ENCODE measurements at regions not wholly inside any gene's neighbourhood (a gene's known extent, or its start where the extent isn't known, plus 50 kb on each side); places are given as distances from the start of the nearest gene placed in this dataset.

GRCh38 chr4:133263104-133263503 lies 114.0 kb downstream of the PCDH10 start:
- no peak for DNase-seq
- no peaks in the 10 kb centered on the region for H3K4me1 ChIP-seq (replicated peaks in 1 of 2)
- 46 to 54% (median 49%) methylated on average over 3 of the region's 3 CpGs for WGBS, 4 donors
- H3K4me3 ChIP-seq: no peak overlapping the region
- H3K27ac ChIP-seq: no peak overlapping the region
- H3K9me3 ChIP-seq (replicated peaks in 1 of 3): no peaks in the 10 kb centered on the region
- TF ChIP-seq CTCF (IDR thresholded peaks at IDR 0.05) (no peak), POLR2A (IDR thresholded peaks at IDR 0.05) (no peak)
- no peaks in the 10 kb centered on the region for H3K36me3 ChIP-seq (replicated peaks in 1 of 2)
- no peaks in the 10 kb centered on the region for H3K27me3 ChIP-seq
- intact Hi-C loops (cut with DNase I): no loop called here

- WGBS, 4 donors: 61 to 81% (median 75%) methylated on average over 2 of the region's 2 CpGs
- Histone ChIP-seq H3K4me1 (replicated peaks in 1 of 2) (no peaks in the 10 kb centered on the region), H3K27me3 (no peaks in the 10 kb centered on the region), H3K4me3 (no peak overlapping the region), H3K9me3 (replicated peaks in 1 of 3) (no peaks in the 10 kb centered on the region), H3K36me3 (replicated peaks in 1 of 2) (no peaks in the 10 kb centered on the region), H3K27ac (no peak overlapping the region)
- intact Hi-C loops (cut with DNase I): no loop called here
- no peak for DNase-seq
- no peak for TF ChIP-seq POLR2A (IDR thresholded peaks at IDR 0.05)
- no peak for TF ChIP-seq CTCF (IDR thresholded peaks at IDR 0.05)
Observed at GRCh38 chr4:133247861-133248260, 98.8 kb downstream of the PCDH10 start.

- no peaks in the 10 kb centered on the region for H3K4me1 ChIP-seq (replicated peaks in 1 of 2)
- no peak overlapping the region for H3K27ac ChIP-seq
- intact Hi-C loops (cut with DNase I): no loop called here
- no peaks in the 10 kb centered on the region for H3K27me3 ChIP-seq
- TF ChIP-seq POLR2A (IDR thresholded peaks at IDR 0.05) (no peak), CTCF (IDR thresholded peaks at IDR 0.05) (no peak)
- WGBS, 4 donors: 89 to 94% (median 90%) methylated on average over 1 of the region's 1 CpG
- H3K9me3 ChIP-seq (replicated peaks in 1 of 3): no peaks in the 10 kb centered on the region
- no peak overlapping the region for H3K4me3 ChIP-seq
- no peak for DNase-seq
- no peaks in the 10 kb centered on the region for H3K36me3 ChIP-seq (replicated peaks in 1 of 2)
Observed at GRCh38 chr4:133245226-133245625, 96.1 kb downstream of the PCDH10 start.

All from adrenal gland (tissue), 9 donors.